Caco-2 (cell line): ENCODE measurements at regions not wholly inside any gene's neighbourhood (a gene's known extent, or its start where the extent isn't known, plus 50 kb on each side); places are given as distances from the start of the nearest gene placed in this dataset.

ENCODE experiments used
- BruUV-seq: library from RNA; stranded (reverse); fragments of 400-500 nt; replicated peaks from 2 replicates; lab custom pipeline; 2021; lab: Mats Ljungman, UMichigan
- CTCF ChIA-PET: fragments of 300-600 bp; sonication (Branson Sonifier 250); formaldehyde crosslinking; loops from one replicate; lab custom pipeline; 2022; ENCODE audit warnings: antibody characterized with exemption; lab: Charles Lee
- POLR2A ChIA-PET: fragments of 300-600 bp; sonication (Branson Sonifier 250); formaldehyde crosslinking; loops from one replicate; lab custom pipeline; 2022; ENCODE audit warnings: antibody characterized with exemption; lab: Charles Lee
- DNase-seq, 2 experiments: peaks; one replicate each; pipeline versions ENCODE4 v3.0.0 to v3.0.0-alpha.2; 2020 to 2022
- H3K27me3 ChIP-seq: replicated peaks from 2 replicates; pipeline ENCODE4 v1.6.0; 2011; ENCODE audit warnings: low read length; ENCODE audit not compliant: control insufficient read depth, insufficient read depth
- H3K36me3 ChIP-seq: 2 replicates; pipeline ENCODE4 v1.5.1; 2011; ENCODE audit warnings: low read length; ENCODE audit not compliant: control insufficient read depth, insufficient read depth
- H3K4me1 ChIP-seq: fragments of 250-450 bp; sonication (Bioruptor Pico); 2 replicates; pipeline ENCODE4 v1.5.1; 2020; ENCODE audit warnings: mild to moderate bottlenecking
- H3K4me3 ChIP-seq: 2 replicates; pipeline ENCODE4 v1.5.1; 2011; ENCODE audit warnings: low read depth, mild to moderate bottlenecking, control low read depth, low read length
- H3K9me3 ChIP-seq: fragments of 250-450 bp; sonication (Bioruptor Pico); 2 replicates; pipeline ENCODE4 v1.5.1; 2020; ENCODE audit warnings: mild to moderate bottlenecking, moderate library complexity
- H3K27ac Mint-ChIP-seq: one replicate; pipeline ENCODE4 v1.8.0; 2022; ENCODE audit warnings: mixed read lengths; ENCODE audit not compliant: unreplicated experiment
- H3K27me3 Mint-ChIP-seq: one replicate; pipeline ENCODE4 v1.8.0; 2022; ENCODE audit warnings: mixed read lengths; ENCODE audit not compliant: insufficient read depth, unreplicated experiment
- H3K36me3 Mint-ChIP-seq: one replicate; pipeline ENCODE4 v1.8.0; 2022; ENCODE audit warnings: mild to moderate bottlenecking, mixed read lengths; ENCODE audit not compliant: insufficient read depth, unreplicated experiment
- H3K4me1 Mint-ChIP-seq: one replicate; pipeline ENCODE4 v1.8.0; 2022; ENCODE audit warnings: low read depth, mixed read lengths; ENCODE audit not compliant: unreplicated experiment
- H3K4me3 Mint-ChIP-seq: one replicate; pipeline ENCODE4 v1.8.0; 2022; ENCODE audit warnings: mild to moderate bottlenecking, moderate library complexity, mixed read lengths; ENCODE audit not compliant: unreplicated experiment
- H3K9me3 Mint-ChIP-seq: one replicate; pipeline ENCODE4 v1.8.0; 2022; ENCODE audit warnings: mixed read lengths; ENCODE audit not compliant: unreplicated experiment
- CTCF ChIP-seq, 2 experiments: fragments of 200-600 bp in 1 of 2; IDR thresholded peaks; 1 replicate in 1 of 2; 2 replicates in 1 of 2; pipeline versions ENCODE4 v1.5.1 to v1.8.0; 2011 to 2022; ENCODE audit warnings: antibody characterized with exemption in 1 of 2, control low read depth in 1 of 2, inconsistent platforms in 1 of 2, low read depth in 1 of 2, low read length in 1 of 2, mild to moderate bottlenecking in 1 of 2, moderate library complexity in 1 of 2; ENCODE audit not compliant: insufficient read depth in 1 of 2, severe bottlenecking in 1 of 2, unreplicated experiment in 1 of 2
- intact Hi-C: fragments of 100-400 bp; cut with micrococcal nuclease; formaldehyde crosslinking; loops from one replicate; pipeline ENCODE4 v1.10.0; 2022; ENCODE audit not compliant: unreplicated experiment

GRCh38 chr3:519026-519425 lies 322.5 kb downstream of the CHL1 start:
- CTCF ChIA-PET, result no interaction called here
- no peaks in the 10 kb centered on the region for H3K9me3 ChIP-seq
- no peaks in the 10 kb centered on the region for H3K9me3 Mint-ChIP-seq

GRCh38 chr3:522888-523287 lies 326.3 kb downstream of the CHL1 start:
- Histone ChIP-seq H3K27me3 (no peaks in the 10 kb centered on the region), H3K9me3 (no peaks in the 10 kb centered on the region), H3K4me3 (no peak overlapping the region), H3K4me1 (no peaks in the 10 kb centered on the region), H3K36me3 (no peaks in the 10 kb centered on the region)
- TF ChIP-seq CTCF (IDR thresholded peaks at IDR 0.05; ENCODE audit: insufficient read depth in 1 of 2, low read depth in 1 of 2, low read length in 1 of 2, severe bottlenecking in 1 of 2, unreplicated experiment in 1 of 2), result no peak
- Mint-ChIP-seq H3K27me3 (no peaks in the 10 kb centered on the region), H3K4me1 (no peaks in the 10 kb centered on the region), H3K27ac (no peak overlapping the region), H3K36me3 (no peaks in the 10 kb centered on the region), H3K9me3 (no peaks in the 10 kb centered on the region), H3K4me3 (no peak overlapping the region)
- intact Hi-C loops, result no loop called here
- BruUV-seq, result no TSS peak
- ChIA-PET POLR2A (no interaction called here), CTCF (no interaction called here)
- DNase-seq, result no peak

More at GRCh38 chr3:519026-519425, 322.5 kb downstream of the CHL1 start:
- intact Hi-C loops, result no loop called here
- H3K36me3 ChIP-seq, result no peaks in the 10 kb centered on the region
- DNase-seq, result no peak
- Mint-ChIP-seq H3K36me3 (no peaks in the 10 kb centered on the region), H3K4me3 (no peak overlapping the region), H3K4me1 (no peaks in the 10 kb centered on the region), H3K27ac (no peak overlapping the region), H3K27me3 (no peaks in the 10 kb centered on the region)
- no peak overlapping the region for H3K4me3 ChIP-seq
- no peak for TF ChIP-seq CTCF (IDR thresholded peaks at IDR 0.05; ENCODE audit: insufficient read depth in 1 of 2, low read depth in 1 of 2, low read length in 1 of 2, severe bottlenecking in 1 of 2, unreplicated experiment in 1 of 2)
- H3K27me3 ChIP-seq, result no peaks in the 10 kb centered on the region
- no TSS peak for BruUV-seq
- POLR2A ChIA-PET, result no interaction called here
- H3K4me1 ChIP-seq, result no peaks in the 10 kb centered on the region

- POLR2A ChIA-PET, result no interaction called here
- Mint-ChIP-seq H3K9me3 (peaks cover 3% of the 10 kb centered on the region), H3K4me3 (no peak overlapping the region), H3K27ac (no peak overlapping the region), H3K4me1 (no peaks in the 10 kb centered on the region), H3K36me3 (no peaks in the 10 kb centered on the region), H3K27me3 (no peaks in the 10 kb centered on the region)
- no TSS peak for BruUV-seq
- CTCF ChIA-PET, result no interaction called here
- H3K9me3 ChIP-seq, result no peaks in the 10 kb centered on the region
- no peaks in the 10 kb centered on the region for H3K27me3 ChIP-seq
- H3K4me3 ChIP-seq, result no peak overlapping the region
- no peaks in the 10 kb centered on the region for H3K36me3 ChIP-seq
- intact Hi-C loops, result no loop called here
- no peaks in the 10 kb centered on the region for H3K4me1 ChIP-seq
- TF ChIP-seq CTCF (IDR thresholded peaks at IDR 0.05; ENCODE audit: insufficient read depth in 1 of 2, low read depth in 1 of 2, low read length in 1 of 2, severe bottlenecking in 1 of 2, unreplicated experiment in 1 of 2), result no peak
- DNase-seq, result no peak
Observed at GRCh38 chr3:525415-525814, 328.9 kb downstream of the CHL1 start.
